ENCODE measurements at regions not wholly inside any gene's neighbourhood (a gene's known extent, or its start where the extent isn't known, plus 50 kb on each side); places are given as distances from the start of the nearest gene placed in this dataset.

GRCh38 chr10:79013406-79013987, 55.3 kb upstream of the ZMIZ1 start:
- no peak for TF ChIP-seq ZNF274 (IDR thresholded peaks at IDR 0.05; ENCODE audit: low read depth, low read length)
- no peak for TF ChIP-seq YY1 (IDR thresholded peaks at IDR 0.05; ENCODE audit: insufficient read depth, insufficient read length)
